GM10248 (cell line): ENCODE measurements at regions not wholly inside any gene's neighbourhood (a gene's known extent, or its start where the extent isn't known, plus 50 kb on each side); places are given as distances from the start of the nearest gene placed in this dataset.

Experiments used
- CTCF ChIA-PET: fragments of 300-600 bp; sonication (Branson Sonifier 250); formaldehyde crosslinking; extraction: SDS; loops from one replicate; lab custom pipeline; 2021; ENCODE audit warnings: antibody characterized with exemption; lab: Yijun Ruan, JAX
- POLR2A ChIA-PET: fragments of 350-650 bp; sonication (Branson Sonifier 250); formaldehyde crosslinking; extraction: SDS; loops from one replicate; lab custom pipeline; 2020; ENCODE audit warnings: antibody characterized with exemption; lab: Yijun Ruan, JAX
- DNase-seq: peaks from one replicate; pipeline ENCODE4 v3.0.0; 2012; ENCODE audit errors: extremely low spot score
- CTCF ChIP-seq: IDR thresholded peaks from 2 replicates; pipeline ENCODE4 v1.5.1; 2012; ENCODE audit warnings: mild to moderate bottlenecking, low read depth; ENCODE audit errors: extremely low read depth, missing control alignments, control extremely low read depth

- no peak for DNase-seq
- CTCF ChIA-PET, result interaction anchor here (1.7 to 2.0 kb wide), 2 partner anchors 19 to 51 kb away, joined by 4 to 5 read pairs; no protein-coding TSS in a partner anchor
- POLR2A ChIA-PET, result no interaction called here
- TF ChIP-seq CTCF, result no peak
Measured at GRCh38 chr2:180735799-180736198, 244.6 kb upstream of the UBE2E3 start.

DNA sequence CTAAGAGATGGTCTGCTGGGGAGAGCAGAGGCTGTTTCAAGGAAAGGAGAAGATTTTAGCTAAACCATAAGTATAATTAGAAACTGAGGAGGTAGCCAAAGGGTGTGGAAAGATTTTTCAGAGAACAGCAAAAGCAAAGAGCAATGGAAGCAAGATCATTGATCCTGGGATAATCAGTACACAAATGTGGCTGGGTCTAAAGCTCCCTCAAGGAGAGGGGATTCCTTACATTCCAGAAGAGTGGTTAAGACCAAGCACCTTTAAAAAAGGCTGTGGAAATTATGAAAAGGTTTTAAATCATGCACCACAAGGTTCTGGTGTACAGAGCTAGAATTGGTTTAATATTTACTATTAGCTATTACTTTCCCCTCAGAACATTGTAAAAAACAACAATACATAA lies 246.0 kb upstream of the UBE2E3 start:
- ChIA-PET POLR2A (no interaction called here), CTCF (interaction anchor here (1.0 to 2.0 kb wide), 4 partner anchors 9 to 50 kb away, joined by 3 to 5 read pairs (median 4); no protein-coding TSS in a partner anchor)
- TF ChIP-seq CTCF, result no peak
- no peak for DNase-seq

DNA sequence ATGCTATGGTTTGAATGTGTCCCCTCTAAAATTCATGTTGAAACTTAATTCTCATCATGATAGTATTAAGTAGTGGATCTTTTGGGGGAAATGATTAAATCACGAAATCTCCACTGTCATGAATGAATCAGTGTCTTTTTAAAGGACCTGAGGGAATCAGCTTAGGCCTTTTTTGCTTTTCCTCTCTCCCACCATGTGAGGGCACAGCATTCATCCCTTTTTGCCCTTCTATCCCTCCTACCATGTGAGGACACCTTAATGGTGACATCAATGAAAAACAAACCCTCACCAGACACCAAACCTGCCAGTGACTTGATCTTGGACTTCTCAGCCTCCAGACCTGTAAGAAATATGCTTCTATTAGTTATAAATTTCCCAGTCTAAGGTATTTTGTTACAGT lies 247.1 kb upstream of the UBE2E3 start:
- no peak for TF ChIP-seq CTCF
- no peak for DNase-seq
- CTCF ChIA-PET, result interaction anchor here (1.0 to 1.8 kb wide), 4 partner anchors 8 to 12 kb away, joined by 3 to 6 read pairs (median 4); no protein-coding TSS in a partner anchor
- POLR2A ChIA-PET, result no interaction called here

- no peak for TF ChIP-seq CTCF
- no peak for DNase-seq
- ChIA-PET POLR2A (no interaction called here), CTCF (interaction anchor here (1.5 to 1.8 kb wide), 2 partner anchors 9 kb away, joined by 4 to 6 read pairs; no protein-coding TSS in a partner anchor)
Measured at GRCh38 chr2:180732337-180732736, 248.1 kb upstream of the UBE2E3 start.

GRCh38 chr2:180730976-180731375 lies 249.4 kb upstream of the UBE2E3 start:
- no peak for TF ChIP-seq CTCF
- DNase-seq, result no peak
- POLR2A ChIA-PET, result no interaction called here
- CTCF ChIA-PET, result no interaction called here

- POLR2A ChIA-PET, result no interaction called here
- CTCF ChIA-PET, result interaction anchor here (0.7 to 2.0 kb wide), 5 partner anchors 10 to 31 kb away, joined by 3 to 6 read pairs (median 4); no protein-coding TSS in a partner anchor
Measured at GRCh38 chr2:180728928-180729559, 251.4 kb upstream of the UBE2E3 start.

More at GRCh38 chr2:180728928-180729559, 251.4 kb upstream of the UBE2E3 start:
- no peak for DNase-seq
- TF ChIP-seq CTCF, result no peak
